ENCODE measurements at regions not wholly inside any gene's neighbourhood (a gene's known extent, or its start where the extent isn't known, plus 50 kb on each side); places are given as distances from the start of the nearest gene placed in this dataset.

DNA sequence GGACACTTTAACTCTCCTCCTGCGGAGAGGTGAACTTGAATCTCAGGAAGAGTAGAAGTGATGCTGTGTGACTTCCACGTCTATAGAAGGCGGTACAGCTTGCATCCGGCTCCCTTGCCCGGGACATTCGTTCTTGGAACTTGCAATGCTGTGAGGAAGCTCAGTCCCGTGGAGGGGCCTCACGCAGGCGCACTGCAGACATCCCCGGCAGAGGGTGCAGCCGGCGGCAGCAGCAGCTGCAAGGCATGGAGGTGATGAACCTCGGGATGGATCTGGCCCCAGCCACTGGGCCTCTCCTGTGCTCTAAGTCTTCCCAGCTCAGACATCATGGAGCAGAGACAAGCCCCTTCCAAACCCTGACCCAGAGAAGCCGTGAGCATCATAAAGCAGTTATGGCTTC, 61.8 kb upstream of the SOD1 start:
- intact Hi-C loops (cut with micrococcal nuclease) = no loop called here
- ATAC-seq (no peak), DNase-seq (no peak)
- H3K36me3 ChIP-seq (ENCODE audit: control insufficient read depth in 2 of 3, insufficient read depth in 3 of 3, low read length in 3 of 3) = no peaks in the 10 kb centered on the region
- no peaks in the 10 kb centered on the region for H3K4me1 ChIP-seq (ENCODE audit: control insufficient read depth in 2 of 2, insufficient read depth in 2 of 2, low read length in 2 of 2)
- H3K36me3 Mint-ChIP-seq = no peaks in the 10 kb centered on the region
- no peaks in the 10 kb centered on the region for H3K4me1 Mint-ChIP-seq
- H3K9me3 Mint-ChIP-seq = no peaks in the 10 kb centered on the region
- no peak overlapping the region for H3K4me3 Mint-ChIP-seq
- POLR2A ChIA-PET = no interaction called here
- no peak overlapping the region for H3K27ac Mint-ChIP-seq
- H3K27me3 ChIP-seq (ENCODE audit: control insufficient read depth in 2 of 2, insufficient read depth in 2 of 2, low read length in 2 of 2) = no peaks in the 10 kb centered on the region
- H3K9me3 ChIP-seq (ENCODE audit: control insufficient read depth in 2 of 3, low read length in 3 of 3) = no peaks in the 10 kb centered on the region
- no peak overlapping the region for H3K27ac ChIP-seq (ENCODE audit: low read depth, low read length)
- no peaks in the 10 kb centered on the region for H3K27me3 Mint-ChIP-seq
- H3K4me3 ChIP-seq (ENCODE audit: low read length) = no peak overlapping the region
- CTCF ChIA-PET = no interaction called here

DNA sequence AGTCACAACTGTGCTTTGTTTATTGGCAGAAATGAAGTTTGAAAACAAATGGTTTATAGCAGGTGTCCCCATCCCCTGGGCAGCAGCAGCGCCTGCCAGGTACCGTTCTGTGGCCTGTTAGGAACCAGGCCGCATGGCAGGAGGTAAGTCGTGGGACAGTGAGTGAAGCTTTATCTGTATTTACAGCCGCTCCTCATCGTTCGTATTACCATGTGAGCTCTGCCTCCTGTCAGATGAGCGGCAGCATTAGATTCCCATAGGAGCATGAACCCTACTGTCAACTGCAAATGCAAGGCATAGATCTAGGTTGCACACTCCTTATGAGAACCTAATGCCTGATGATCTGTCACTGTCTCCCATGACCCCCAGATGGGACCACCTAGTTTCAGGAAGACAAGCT, 63.4 kb upstream of the SOD1 start:
- CTCF ChIA-PET = no interaction called here
- H3K4me1 ChIP-seq (ENCODE audit: control insufficient read depth in 2 of 2, insufficient read depth in 2 of 2, low read length in 2 of 2) = no peaks in the 10 kb centered on the region
- Mint-ChIP-seq H3K4me1 (no peaks in the 10 kb centered on the region), H3K9me3 (no peaks in the 10 kb centered on the region), H3K4me3 (no peak overlapping the region), H3K27me3 (peaks cover 0 to 4% (median 0%) of the 10 kb centered on the region in 5 donors), H3K27ac (no peak overlapping the region), H3K36me3 (no peaks in the 10 kb centered on the region)
- H3K36me3 ChIP-seq (ENCODE audit: control insufficient read depth in 2 of 3, insufficient read depth in 3 of 3, low read length in 3 of 3) = no peaks in the 10 kb centered on the region
- POLR2A ChIA-PET = interaction anchor here (0.6 kb wide), 1 partner anchor 488 kb away, joined by 4 read pairs; no protein-coding TSS in a partner anchor
- H3K27me3 ChIP-seq (ENCODE audit: control insufficient read depth in 2 of 2, insufficient read depth in 2 of 2, low read length in 2 of 2) = no peaks in the 10 kb centered on the region
- ATAC-seq (no peak), DNase-seq (no peak)
- intact Hi-C loops (cut with micrococcal nuclease) = no loop called here
- no peak overlapping the region for H3K27ac ChIP-seq (ENCODE audit: low read depth, low read length)
- H3K9me3 ChIP-seq (ENCODE audit: control insufficient read depth in 2 of 3, low read length in 3 of 3) = no peaks in the 10 kb centered on the region
- no peak overlapping the region for H3K4me3 ChIP-seq (ENCODE audit: low read length)

DNA sequence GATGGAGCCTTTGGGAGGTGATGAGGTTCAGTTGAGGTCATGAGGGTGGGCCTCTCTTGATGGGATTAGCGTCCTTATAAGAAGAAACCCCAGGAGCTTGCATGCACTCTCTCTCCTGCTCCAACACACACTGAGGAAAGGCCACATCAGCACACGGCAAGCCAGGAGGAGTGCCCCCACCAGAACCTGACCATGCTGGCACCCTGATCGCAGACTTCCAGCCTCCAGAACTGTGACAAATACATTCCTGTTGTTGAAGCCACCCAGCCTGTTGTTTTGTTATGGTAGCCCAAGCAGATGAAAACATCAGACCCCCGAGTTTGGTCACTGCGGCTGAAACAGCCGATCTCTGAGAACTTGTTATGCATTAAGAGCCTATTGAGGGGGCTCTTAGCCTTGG, 64.8 kb upstream of the SOD1 start:
- no peaks in the 10 kb centered on the region for H3K36me3 Mint-ChIP-seq
- intact Hi-C loops (cut with micrococcal nuclease) = no loop called here
- H3K4me1 Mint-ChIP-seq = no peaks in the 10 kb centered on the region
- Histone ChIP-seq H3K27ac (ENCODE audit: low read depth, low read length) (no peak overlapping the region), H3K4me1 (ENCODE audit: control insufficient read depth in 2 of 2, insufficient read depth in 2 of 2, low read length in 2 of 2) (no peaks in the 10 kb centered on the region), H3K36me3 (ENCODE audit: control insufficient read depth in 2 of 3, insufficient read depth in 3 of 3, low read length in 3 of 3) (no peaks in the 10 kb centered on the region), H3K4me3 (ENCODE audit: low read length) (no peak overlapping the region), H3K27me3 (ENCODE audit: control insufficient read depth in 2 of 2, insufficient read depth in 2 of 2, low read length in 2 of 2) (no peaks in the 10 kb centered on the region), H3K9me3 (ENCODE audit: control insufficient read depth in 2 of 3, low read length in 3 of 3) (no peaks in the 10 kb centered on the region)
- H3K27me3 Mint-ChIP-seq = peaks cover 0 to 4% (median 0%) of the 10 kb centered on the region in 5 donors
- no peak overlapping the region for H3K4me3 Mint-ChIP-seq
- H3K9me3 Mint-ChIP-seq = no peaks in the 10 kb centered on the region
- no peak overlapping the region for H3K27ac Mint-ChIP-seq
- DNase-seq (no peak), ATAC-seq (no peak)
- ChIA-PET POLR2A (no interaction called here), CTCF (interaction anchor here (0.6 kb wide), 1 partner anchor 485 kb away, joined by 4 read pairs; no protein-coding TSS in a partner anchor)

DNA sequence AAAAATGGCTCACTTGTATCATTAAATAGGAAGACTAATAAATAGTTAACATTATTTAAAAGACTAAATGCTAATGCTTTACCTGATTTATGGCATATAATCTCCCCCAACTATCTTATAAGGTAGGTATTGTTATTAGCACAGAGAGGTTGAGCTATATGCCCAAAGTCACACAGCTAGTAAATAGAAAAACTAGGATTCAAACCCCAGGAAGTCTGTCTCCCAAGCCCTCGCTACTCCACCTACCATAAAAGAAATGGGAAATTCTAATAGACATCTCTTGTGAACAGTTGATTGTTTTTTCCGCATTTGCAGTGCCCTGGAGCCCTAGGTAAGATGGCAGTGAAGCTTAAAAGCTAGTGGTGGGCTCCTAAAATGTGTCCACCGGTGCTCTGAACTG, 65.2 kb upstream of the SOD1 start:
- no peak for DNase-seq
- CTCF ChIA-PET = interaction anchor here (0.6 kb wide), 1 partner anchor 485 kb away, joined by 4 read pairs; no protein-coding TSS in a partner anchor
- H3K27ac ChIP-seq (ENCODE audit: low read depth, low read length) = no peak overlapping the region
- no peaks in the 10 kb centered on the region for H3K36me3 Mint-ChIP-seq
- H3K4me3 Mint-ChIP-seq = no peak overlapping the region
- no peaks in the 10 kb centered on the region for H3K9me3 Mint-ChIP-seq
- no peak for ATAC-seq
- no peaks in the 10 kb centered on the region for H3K4me1 ChIP-seq (ENCODE audit: control insufficient read depth in 2 of 2, insufficient read depth in 2 of 2, low read length in 2 of 2)
- H3K4me3 ChIP-seq (ENCODE audit: low read length) = no peak overlapping the region
- no peak overlapping the region for H3K27ac Mint-ChIP-seq
- H3K4me1 Mint-ChIP-seq = no peaks in the 10 kb centered on the region
- POLR2A ChIA-PET = no interaction called here
- H3K36me3 ChIP-seq (ENCODE audit: control insufficient read depth in 2 of 3, insufficient read depth in 3 of 3, low read length in 3 of 3) = no peaks in the 10 kb centered on the region
- peaks cover 0 to 4% (median 0%) of the 10 kb centered on the region in 5 donors for H3K27me3 Mint-ChIP-seq
- intact Hi-C loops (cut with micrococcal nuclease) = no loop called here
- no peaks in the 10 kb centered on the region for H3K9me3 ChIP-seq (ENCODE audit: control insufficient read depth in 2 of 3, low read length in 3 of 3)
- H3K27me3 ChIP-seq (ENCODE audit: control insufficient read depth in 2 of 2, insufficient read depth in 2 of 2, low read length in 2 of 2) = no peaks in the 10 kb centered on the region

DNA sequence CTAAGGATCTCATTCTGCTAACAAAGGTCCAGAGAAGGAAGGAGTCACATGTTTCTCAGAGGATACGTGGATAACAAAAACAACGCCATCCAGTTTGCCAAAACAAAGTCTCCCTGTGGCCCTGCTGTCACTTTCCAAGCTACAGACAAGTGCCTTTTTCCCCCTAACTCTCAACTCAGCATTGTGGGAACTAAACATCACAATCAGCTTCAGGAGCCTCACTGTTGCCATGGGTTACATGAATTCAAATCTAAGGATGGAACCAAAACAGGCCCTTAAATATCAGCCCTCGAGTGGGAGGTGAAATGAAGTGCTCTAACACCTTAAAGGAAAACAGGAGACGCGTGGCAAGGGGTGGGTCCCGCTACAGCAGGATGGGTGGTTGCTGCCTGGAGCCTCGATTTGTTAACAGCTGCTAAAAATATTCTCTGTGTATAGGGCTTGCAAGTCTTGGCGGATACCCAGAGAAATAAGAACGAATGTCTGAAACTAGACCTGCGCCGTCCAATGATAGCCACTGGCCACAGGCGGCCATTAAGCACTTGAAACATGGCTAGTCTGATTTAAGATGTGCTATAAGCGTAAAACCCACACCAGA, 66.4 kb upstream of the SOD1 start:
- Histone ChIP-seq H3K27me3 (ENCODE audit: control insufficient read depth in 2 of 2, insufficient read depth in 2 of 2, low read length in 2 of 2) (no peaks in the 10 kb centered on the region), H3K4me1 (ENCODE audit: control insufficient read depth in 2 of 2, insufficient read depth in 2 of 2, low read length in 2 of 2) (no peaks in the 10 kb centered on the region), H3K4me3 (ENCODE audit: low read length) (no peak overlapping the region), H3K27ac (ENCODE audit: low read depth, low read length) (no peak overlapping the region), H3K9me3 (ENCODE audit: control insufficient read depth in 2 of 3, low read length in 3 of 3) (no peaks in the 10 kb centered on the region), H3K36me3 (ENCODE audit: control insufficient read depth in 2 of 3, insufficient read depth in 3 of 3, low read length in 3 of 3) (no peaks in the 10 kb centered on the region)
- Mint-ChIP-seq H3K27me3 (peaks cover 0 to 4% (median 0%) of the 10 kb centered on the region in 5 donors), H3K36me3 (no peaks in the 10 kb centered on the region), H3K4me3 (no peak overlapping the region), H3K9me3 (no peaks in the 10 kb centered on the region), H3K27ac (no peak overlapping the region), H3K4me1 (no peaks in the 10 kb centered on the region)
- no peak for DNase-seq
- intact Hi-C loops (cut with micrococcal nuclease) = no loop called here
- POLR2A ChIA-PET = no interaction called here
- CTCF ChIA-PET = interaction anchor here (1.6 kb wide), 1 partner anchor 13 kb away, joined by 6 read pairs; no protein-coding TSS in a partner anchor
- no peak for ATAC-seq

DNA sequence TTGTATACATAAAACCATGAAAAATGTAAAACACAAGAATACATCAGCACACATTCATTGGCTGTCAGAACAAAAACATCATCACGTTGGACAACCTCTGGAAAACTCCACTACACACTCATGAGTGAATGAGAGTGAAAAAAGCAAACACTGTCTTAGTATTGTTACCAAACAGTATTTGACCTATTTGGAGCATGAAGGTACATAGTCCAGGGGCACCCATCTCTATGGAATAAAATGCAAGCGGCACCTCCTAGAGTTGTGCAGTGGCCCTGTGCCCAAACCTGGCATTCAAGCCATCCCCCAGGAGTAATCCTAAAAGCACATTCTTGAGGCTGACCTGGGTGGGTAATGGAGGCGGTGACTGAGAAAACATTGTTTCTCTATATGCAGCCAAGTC, 67.0 kb upstream of the SOD1 start:
- Histone ChIP-seq H3K27me3 (ENCODE audit: control insufficient read depth in 2 of 2, insufficient read depth in 2 of 2, low read length in 2 of 2) (no peaks in the 10 kb centered on the region), H3K4me1 (ENCODE audit: control insufficient read depth in 2 of 2, insufficient read depth in 2 of 2, low read length in 2 of 2) (no peaks in the 10 kb centered on the region), H3K9me3 (ENCODE audit: control insufficient read depth in 2 of 3, low read length in 3 of 3) (no peaks in the 10 kb centered on the region), H3K27ac (ENCODE audit: low read depth, low read length) (no peak overlapping the region), H3K4me3 (ENCODE audit: low read length) (no peak overlapping the region), H3K36me3 (ENCODE audit: control insufficient read depth in 2 of 3, insufficient read depth in 3 of 3, low read length in 3 of 3) (no peaks in the 10 kb centered on the region)
- H3K27ac Mint-ChIP-seq = no peak overlapping the region
- no peaks in the 10 kb centered on the region for H3K9me3 Mint-ChIP-seq
- intact Hi-C loops (cut with micrococcal nuclease) = no loop called here
- POLR2A ChIA-PET = interaction anchor here (0.6 kb wide), 1 partner anchor 443 kb away, joined by 7 read pairs; no protein-coding TSS in a partner anchor
- no peak overlapping the region for H3K4me3 Mint-ChIP-seq
- CTCF ChIA-PET = interaction anchor here (1.6 kb wide), 1 partner anchor 12 kb away, joined by 6 read pairs; no protein-coding TSS in a partner anchor
- no peaks in the 10 kb centered on the region for H3K36me3 Mint-ChIP-seq
- peaks cover 0 to 4% (median 0%) of the 10 kb centered on the region in 5 donors for H3K27me3 Mint-ChIP-seq
- H3K4me1 Mint-ChIP-seq = peaks cover 0 to 2% (median 1%) of the 10 kb centered on the region in 7 donors
- ATAC-seq (no peak), DNase-seq (no peak)

DNA sequence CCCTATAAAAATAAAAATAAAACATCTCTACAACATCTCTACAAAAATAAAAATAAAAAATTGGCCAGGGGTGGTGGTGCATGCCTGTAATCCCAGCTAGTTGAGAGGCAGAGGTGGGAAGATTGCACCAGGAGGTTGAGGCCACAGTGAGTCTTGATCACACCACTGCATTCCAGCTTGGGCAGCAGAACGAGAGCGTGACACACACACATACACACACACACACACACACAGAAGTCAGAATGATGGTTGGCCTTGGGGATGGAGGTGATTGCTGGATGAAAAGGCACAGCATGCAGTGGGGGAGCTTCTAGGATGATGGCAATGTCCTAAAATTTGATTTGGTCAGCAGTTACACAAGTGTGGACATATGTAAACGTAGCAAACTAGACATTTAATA, 69.7 kb upstream of the SOD1 start:
- CTCF ChIA-PET = no interaction called here
- Histone ChIP-seq H3K9me3 (ENCODE audit: control insufficient read depth in 2 of 3, low read length in 3 of 3) (no peaks in the 10 kb centered on the region), H3K4me1 (ENCODE audit: control insufficient read depth in 2 of 2, insufficient read depth in 2 of 2, low read length in 2 of 2) (no peaks in the 10 kb centered on the region), H3K4me3 (ENCODE audit: low read length) (no peak overlapping the region), H3K27me3 (ENCODE audit: control insufficient read depth in 2 of 2, insufficient read depth in 2 of 2, low read length in 2 of 2) (no peaks in the 10 kb centered on the region), H3K27ac (ENCODE audit: low read depth, low read length) (no peak overlapping the region), H3K36me3 (ENCODE audit: control insufficient read depth in 2 of 3, insufficient read depth in 3 of 3, low read length in 3 of 3) (no peaks in the 10 kb centered on the region)
- intact Hi-C loops (cut with micrococcal nuclease) = no loop called here
- no peak overlapping the region for H3K4me3 Mint-ChIP-seq
- POLR2A ChIA-PET = no interaction called here
- DNase-seq (no peak), ATAC-seq (no peak)
- H3K36me3 Mint-ChIP-seq = no peaks in the 10 kb centered on the region
- peak overlapping the region in 1 of 9 donors; percentile 20 for H3K27ac Mint-ChIP-seq
- H3K4me1 Mint-ChIP-seq = peaks cover 0 to 13% (median 7%) of the 10 kb centered on the region in 7 donors
- no peaks in the 10 kb centered on the region for H3K9me3 Mint-ChIP-seq
- H3K27me3 Mint-ChIP-seq = peaks cover 0 to 4% (median 0%) of the 10 kb centered on the region in 5 donors
